SK-N-SH (cell line): ENCODE measurements at regions not wholly inside any gene's neighbourhood (a gene's known extent, or its start where the extent isn't known, plus 50 kb on each side); places are given as distances from the start of the nearest gene placed in this dataset.

Experiments used
- CTCF ChIA-PET: fragments of 300-600, 350-600 bp; formaldehyde crosslinking; extraction: SDS; loops from one replicate; lab custom pipeline; 2021; lab: Yijun Ruan, JAX
- POLR2A ChIA-PET: fragments of 350-600 bp; sonication (Branson Sonifier 250); formaldehyde crosslinking; extraction: SDS; loops from one replicate; lab custom pipeline; 2020; ENCODE audit warnings: antibody characterized with exemption, inconsistent platforms; lab: Yijun Ruan, JAX
- DNase-seq: peaks from one replicate; pipeline ENCODE4 v3.0.0; 2012
- H2AFZ ChIP-seq: fragments of 200-600 bp; sonication (generic); 2 replicates; pipeline ENCODE4 v1.8.1; 2016; ENCODE audit warnings: antibody characterized with exemption, mild to moderate bottlenecking, low read depth
- H3F3A ChIP-seq: fragments of 200-600 bp; sonication (generic); replicated peaks from 2 replicates; pipeline ENCODE3; 2016; ENCODE audit warnings: antibody characterized with exemption, mild to moderate bottlenecking; ENCODE audit not compliant: insufficient read depth
- H3K27ac ChIP-seq, 2 experiments: fragments of 200-500 bp in 1 of 2; fragments of 200-600 bp in 1 of 2; sonication (Bioruptor generic) in 1 of 2; sonication (generic), shearing (Covaris generic) in 1 of 2; 2 replicates each; pipeline versions ENCODE4 v1.5.1 to v1.6.1; 2014 to 2016; ENCODE audit warnings: low read depth in 2 of 2, inconsistent platforms in 1 of 2, low read length in 1 of 2, mild to moderate bottlenecking in 1 of 2, mixed read lengths in 1 of 2
- H3K27me3 ChIP-seq: fragments of 200-600 bp; sonication (generic), shearing (Covaris generic); 2 replicates; pipeline ENCODE4 v1.6.1; 2016; ENCODE audit warnings: mixed run types; ENCODE audit not compliant: insufficient read depth
- H3K36me3 ChIP-seq, 2 experiments: fragments of 200-500 bp in 1 of 2; fragments of 200-600 bp in 1 of 2; sonication (Bioruptor generic) in 1 of 2; sonication (generic) in 1 of 2; replicated peaks in 1 of 2; 2 replicates each; pipeline versions ENCODE3 to v1.5.1; 2014 to 2016; ENCODE audit warnings: low read length in 1 of 2, mild to moderate bottlenecking in 1 of 2; ENCODE audit not compliant: insufficient read depth in 2 of 2, control insufficient read depth in 1 of 2
- H3K4me1 ChIP-seq, 2 experiments: fragments of 200-500 bp in 1 of 2; fragments of 200-600 bp in 1 of 2; sonication (Bioruptor generic) in 1 of 2; sonication (generic), shearing (Covaris generic) in 1 of 2; 2 replicates each; pipeline versions ENCODE4 v1.5.1 to v1.6.1; 2014 to 2016; ENCODE audit warnings: low read depth in 1 of 2, low read length in 1 of 2, mixed run types in 1 of 2; ENCODE audit not compliant: insufficient read depth in 2 of 2, control insufficient read depth in 1 of 2
- H3K4me2 ChIP-seq: fragments of 200-600 bp; sonication (generic), shearing (Covaris generic); 2 replicates; pipeline ENCODE4 v1.6.1; 2017; ENCODE audit warnings: mixed run types
- H3K4me3 ChIP-seq, 2 experiments: fragments of 200-500 bp in 1 of 2; fragments of 200-600 bp in 1 of 2; sonication (Bioruptor generic) in 1 of 2; sonication (generic), shearing (Covaris generic) in 1 of 2; 2 replicates each; pipeline versions ENCODE4 v1.5.1 to v1.8.1; 2014 to 2016; ENCODE audit warnings: low read depth in 2 of 2, inconsistent platforms in 1 of 2, low read length in 1 of 2, mild to moderate bottlenecking in 1 of 2, mixed read lengths in 1 of 2, moderate library complexity in 1 of 2
- H3K79me2 ChIP-seq: fragments of 200-600 bp; sonication (generic); 2 replicates; pipeline ENCODE4 v1.8.1; 2017; ENCODE audit warnings: mild to moderate bottlenecking; ENCODE audit not compliant: insufficient read depth
- H3K9ac ChIP-seq: fragments of 200-600 bp; sonication (generic); 2 replicates; pipeline ENCODE4 v1.6.1; 2017; ENCODE audit warnings: mixed run types
- H3K9me2 ChIP-seq: fragments of 200-600 bp; sonication (generic); 2 replicates; pipeline ENCODE4 v1.6.1; 2017; ENCODE audit warnings: mixed run types
- H3K9me3 ChIP-seq: fragments of 200-600 bp; sonication (generic); 2 replicates; pipeline ENCODE4 v1.6.1; 2017; ENCODE audit warnings: mixed run types, mild to moderate bottlenecking, moderate library complexity
- H4K20me1 ChIP-seq: fragments of 200-600 bp; sonication (generic); 2 replicates; pipeline ENCODE4 v1.6.1; 2017; ENCODE audit warnings: mild to moderate bottlenecking, mixed run types; ENCODE audit not compliant: insufficient read depth
- FOXM1 ChIP-seq: IDR thresholded peaks from 2 replicates; pipeline ENCODE4 v1.4.0; 2012; ENCODE audit warnings: low read depth, mild to moderate bottlenecking
- GABPA ChIP-seq: IDR thresholded peaks from 2 replicates; pipeline ENCODE4 v1.4.0; 2012; ENCODE audit warnings: low read depth, mild to moderate bottlenecking
- GATA2 ChIP-seq: sonication (generic); formaldehyde crosslinking; IDR thresholded peaks from 2 replicates; pipeline ENCODE4 v1.5.0; 2020; ENCODE audit warnings: mild to moderate bottlenecking, missing genetic modification reagents
- JUND ChIP-seq: IDR thresholded peaks from 2 replicates; pipeline ENCODE4 v1.4.0; 2012
- MEF2A ChIP-seq: IDR thresholded peaks from 2 replicates; pipeline ENCODE4 v1.4.0; 2012; ENCODE audit warnings: low read depth, borderline replicate concordance
- MXI1 ChIP-seq: IDR thresholded peaks from 2 replicates; pipeline ENCODE4 v1.6.1; 2012; ENCODE audit warnings: mild to moderate bottlenecking, low read depth, low read length, improper control_type of control experiment
- PBX3 ChIP-seq: IDR thresholded peaks from 2 replicates; pipeline ENCODE4; 2012
- POLR2AphosphoS5 ChIP-seq: IDR thresholded peaks from 2 replicates; pipeline ENCODE4 v1.6.1; 2012; ENCODE audit warnings: low read depth, low read length
- RAD21 ChIP-seq: IDR thresholded peaks from 2 replicates; pipeline ENCODE4 v1.6.1; 2012; ENCODE audit warnings: mild to moderate bottlenecking, low read length
- REST ChIP-seq: IDR thresholded peaks from 2 replicates; pipeline ENCODE4 v1.6.1; 2012; ENCODE audit warnings: mild to moderate bottlenecking, low read depth, low read length, moderate library complexity
- RFX5 ChIP-seq: IDR thresholded peaks from 2 replicates; pipeline ENCODE4 v1.6.1; 2012; ENCODE audit warnings: mild to moderate bottlenecking, improper control_type of control experiment, low read length
- RXRA ChIP-seq: IDR thresholded peaks from 2 replicates; pipeline ENCODE4 v1.4.0; 2012; ENCODE audit warnings: low read depth, mild to moderate bottlenecking, borderline replicate concordance
- SIN3A ChIP-seq: IDR thresholded peaks from 2 replicates; pipeline ENCODE4 v1.6.1; 2012; ENCODE audit warnings: low read depth, mild to moderate bottlenecking, low read length, moderate library complexity, borderline replicate concordance
- SMC3 ChIP-seq: IDR thresholded peaks from 2 replicates; pipeline ENCODE4 v1.6.1; 2012; ENCODE audit warnings: low read depth, low read length, improper control_type of control experiment
- USF1 ChIP-seq: IDR thresholded peaks from 2 replicates; pipeline ENCODE4 v1.4.0; 2012; ENCODE audit warnings: low read depth, borderline replicate concordance
- YY1 ChIP-seq: IDR thresholded peaks from 2 replicates; pipeline ENCODE4 v1.4.0; 2012; ENCODE audit warnings: low read depth, mild to moderate bottlenecking
- WGBS: methylation state at CpG from one replicate; pipeline ENCODE4 v1.1.6; 2017; ENCODE audit warnings: low lambda C conversion rate; 5-methylcytosine and 5-hydroxymethylcytosine counted together

GRCh38 chr7:346116-346898, 56.3 kb downstream of the FOXL3 start:
- H3K4me2 ChIP-seq: no peak overlapping the region
- ChIA-PET CTCF (interaction anchor here (1.2 kb wide), 1 partner anchor 14 kb away, joined by 3 read pairs; no protein-coding TSS in a partner anchor), POLR2A (no interaction called here)
- peaks cover 10% of the 10 kb centered on the region; the same call in 1 of the 2 replicates for H3K27me3 ChIP-seq
- H2AFZ ChIP-seq: no peak overlapping the region
- TF ChIP-seq GATA2 (CRISPR knock-in tag): no peak
- TF ChIP-seq RXRA: no peak
- no peak for TF ChIP-seq POLR2AphosphoS5
- TF ChIP-seq JUND: no peak
- no peak for TF ChIP-seq MEF2A
- TF ChIP-seq REST: no peak
- no peak for TF ChIP-seq GABPA
- TF ChIP-seq YY1: no peak
- TF ChIP-seq RFX5: no peak
- no peak for TF ChIP-seq RAD21
- H3K9me2 ChIP-seq: no peaks in the 10 kb centered on the region
- no peak overlapping the region for H3K4me3 ChIP-seq
- H3K27ac ChIP-seq: no peak overlapping the region
- H3F3A ChIP-seq: no peaks in the 10 kb centered on the region
- H3K9ac ChIP-seq: no peak overlapping the region
- no peaks in the 10 kb centered on the region; a peak in 1 of 4 replicates for H3K4me1 ChIP-seq
- H3K9me3 ChIP-seq: no peaks in the 10 kb centered on the region
- no peak for DNase-seq
- no peaks in the 10 kb centered on the region for H4K20me1 ChIP-seq
- H3K79me2 ChIP-seq: no peaks in the 10 kb centered on the region
- 83% methylated on average over 57 of the region's 60 CpGs for WGBS
- no peaks in the 10 kb centered on the region for H3K36me3 ChIP-seq

- no peaks in the 10 kb centered on the region for H3F3A ChIP-seq
- H2AFZ ChIP-seq: no peak overlapping the region
- WGBS: 74% methylated on average over 12 of the region's 20 CpGs
- TF ChIP-seq REST (no peak), SIN3A (no peak), PBX3 (no peak), RAD21 (no peak), SMC3 (no peak), RXRA (no peak), MXI1 (no peak), USF1 (no peak), FOXM1 (no peak), JUND (no peak)
- no peaks in the 10 kb centered on the region for H3K36me3 ChIP-seq
- no peak overlapping the region for H3K4me3 ChIP-seq
- H3K4me2 ChIP-seq: no peak overlapping the region
- no peaks in the 10 kb centered on the region for H3K79me2 ChIP-seq
- H3K9me2 ChIP-seq: no peaks in the 10 kb centered on the region
- DNase-seq: no peak
- no peaks in the 10 kb centered on the region; a peak in 1 of 4 replicates for H3K4me1 ChIP-seq
- ChIA-PET POLR2A (no interaction called here), CTCF (no interaction called here)
- no peaks in the 10 kb centered on the region for H4K20me1 ChIP-seq
- 0 out of 2 replicates have a peak, but pooled peaks cover 2% of the 10 kb centered on the region for H3K27me3 ChIP-seq
- H3K9ac ChIP-seq: no peak overlapping the region
- H3K9me3 ChIP-seq: no peaks in the 10 kb centered on the region
- no peak overlapping the region for H3K27ac ChIP-seq
These were observed 57.1 kb downstream of the FOXL3 start for GRCh38 chr7:347001-347590.
